ENCODE measurements at regions not wholly inside any gene's neighbourhood (a gene's known extent, or its start where the extent isn't known, plus 50 kb on each side); places are given as distances from the start of the nearest gene placed in this dataset.
"Not testable (repeated sequence)": the region's sequence is repeated elsewhere in the genome, so short reads cannot be mapped to it uniquely, and the experiment has no call there.

DNA sequence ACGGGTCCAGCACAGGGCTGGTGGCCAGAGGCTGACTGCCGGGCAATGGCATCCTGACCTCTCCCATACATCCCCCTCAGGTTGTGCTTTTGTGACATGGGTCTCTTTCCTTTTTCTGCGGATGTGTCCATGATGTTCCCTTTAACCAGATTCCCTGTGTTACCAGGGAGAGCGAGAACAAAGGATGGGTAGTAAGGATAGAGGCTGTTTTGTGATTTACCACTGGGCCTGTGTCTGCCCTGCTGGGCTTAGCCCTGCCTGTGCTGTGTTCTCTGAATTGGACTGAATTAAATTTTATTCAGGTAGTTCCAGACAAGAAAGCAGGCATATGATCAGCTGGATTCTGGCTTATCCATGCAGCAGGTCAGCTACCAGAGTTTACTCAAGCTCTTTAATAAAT, 301.6 kb downstream of the RWDD3 start:
- ChIA-PET POLR2A (no interaction called here), CTCF (no interaction called here)
- no peaks in the 10 kb centered on the region for H3K9me3 Mint-ChIP-seq
- H3K4me3 Mint-ChIP-seq = no peak overlapping the region
- H3K36me3 Mint-ChIP-seq (ENCODE audit: low read depth) = no peaks in the 10 kb centered on the region
- H3K4me1 Mint-ChIP-seq (ENCODE audit: low read depth) = no peaks in the 10 kb centered on the region
- intact Hi-C loops (cut with micrococcal nuclease) = no loop called here
- H3K27ac Mint-ChIP-seq = no peak overlapping the region
- ATAC-seq (no peak), DNase-seq (no peak)
- H3K27me3 Mint-ChIP-seq = no peaks in the 10 kb centered on the region
- TF ChIP-seq, protein P1, sequence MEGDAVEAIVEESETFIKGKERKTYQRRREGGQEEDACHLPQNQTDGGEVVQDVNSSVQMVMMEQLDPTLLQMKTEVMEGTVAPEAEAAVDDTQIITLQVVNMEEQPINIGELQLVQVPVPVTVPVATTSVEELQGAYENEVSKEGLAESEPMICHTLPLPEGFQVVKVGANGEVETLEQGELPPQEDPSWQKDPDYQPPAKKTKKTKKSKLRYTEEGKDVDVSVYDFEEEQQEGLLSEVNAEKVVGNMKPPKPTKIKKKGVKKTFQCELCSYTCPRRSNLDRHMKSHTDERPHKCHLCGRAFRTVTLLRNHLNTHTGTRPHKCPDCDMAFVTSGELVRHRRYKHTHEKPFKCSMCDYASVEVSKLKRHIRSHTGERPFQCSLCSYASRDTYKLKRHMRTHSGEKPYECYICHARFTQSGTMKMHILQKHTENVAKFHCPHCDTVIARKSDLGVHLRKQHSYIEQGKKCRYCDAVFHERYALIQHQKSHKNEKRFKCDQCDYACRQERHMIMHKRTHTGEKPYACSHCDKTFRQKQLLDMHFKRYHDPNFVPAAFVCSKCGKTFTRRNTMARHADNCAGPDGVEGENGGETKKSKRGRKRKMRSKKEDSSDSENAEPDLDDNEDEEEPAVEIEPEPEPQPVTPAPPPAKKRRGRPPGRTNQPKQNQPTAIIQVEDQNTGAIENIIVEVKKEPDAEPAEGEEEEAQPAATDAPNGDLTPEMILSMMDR (IDR thresholded peaks at IDR 0.05) = no peak

- Mint-ChIP-seq H3K27me3 (no peaks in the 10 kb centered on the region), H3K4me1 (ENCODE audit: low read depth) (no peaks in the 10 kb centered on the region), H3K36me3 (ENCODE audit: low read depth) (no peaks in the 10 kb centered on the region), H3K9me3 (no peaks in the 10 kb centered on the region), H3K4me3 (no peak overlapping the region), H3K27ac (no peak overlapping the region)
- ATAC-seq (no peak), DNase-seq (no peak)
- CTCF ChIA-PET = no interaction called here
- TF ChIP-seq, protein P1 (IDR thresholded peaks at IDR 0.05) = no peak
- POLR2A ChIA-PET = no interaction called here
- intact Hi-C loops (cut with micrococcal nuclease) = no loop called here
Observed at GRCh38 chr1:95536501-95536900, 302.5 kb downstream of the RWDD3 start.

GRCh38 chr1:95537176-95537575, 303.2 kb downstream of the RWDD3 start:
- no peak overlapping the region for H3K27ac Mint-ChIP-seq
- TF ChIP-seq, protein P1 (IDR thresholded peaks at IDR 0.05) = no peak
- ChIA-PET CTCF (no interaction called here), POLR2A (no interaction called here)
- H3K4me1 Mint-ChIP-seq (ENCODE audit: low read depth) = no peaks in the 10 kb centered on the region
- ATAC-seq (no peak), DNase-seq (no peak)
- H3K4me3 Mint-ChIP-seq = no peak overlapping the region
- no peaks in the 10 kb centered on the region for H3K27me3 Mint-ChIP-seq
- no peaks in the 10 kb centered on the region for H3K9me3 Mint-ChIP-seq
- intact Hi-C loops (cut with micrococcal nuclease) = no loop called here
- no peaks in the 10 kb centered on the region for H3K36me3 Mint-ChIP-seq (ENCODE audit: low read depth)

DNA sequence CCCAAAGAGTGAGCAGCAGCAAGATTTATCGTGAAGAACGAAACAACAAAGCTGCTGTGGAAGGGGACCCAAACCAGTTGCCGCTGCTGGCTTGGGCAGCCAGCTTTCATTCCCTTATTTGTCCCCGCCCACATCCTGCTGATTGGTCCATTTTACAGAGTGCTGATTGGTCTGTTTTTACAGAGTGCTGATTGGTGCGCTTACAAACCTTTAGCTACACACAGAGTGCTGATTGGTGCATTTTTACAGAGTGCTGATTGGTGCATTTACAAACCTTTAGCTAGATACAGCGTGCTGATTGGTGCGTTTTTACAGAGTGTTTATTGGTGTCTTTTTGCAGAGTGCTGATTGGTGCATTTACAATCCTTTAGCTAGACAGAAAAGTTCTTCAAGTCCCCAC, 304.2 kb downstream of the RWDD3 start:
- CTCF ChIA-PET; H3K4me3 Mint-ChIP-seq; ATAC-seq; H3K27me3 Mint-ChIP-seq; intact Hi-C loops (cut with micrococcal nuclease); H3K36me3 Mint-ChIP-seq (ENCODE audit: low read depth); H3K9me3 Mint-ChIP-seq; POLR2A ChIA-PET; H3K4me1 Mint-ChIP-seq (ENCODE audit: low read depth); DNase-seq; H3K27ac Mint-ChIP-seq: not testable (repeated sequence)

DNA sequence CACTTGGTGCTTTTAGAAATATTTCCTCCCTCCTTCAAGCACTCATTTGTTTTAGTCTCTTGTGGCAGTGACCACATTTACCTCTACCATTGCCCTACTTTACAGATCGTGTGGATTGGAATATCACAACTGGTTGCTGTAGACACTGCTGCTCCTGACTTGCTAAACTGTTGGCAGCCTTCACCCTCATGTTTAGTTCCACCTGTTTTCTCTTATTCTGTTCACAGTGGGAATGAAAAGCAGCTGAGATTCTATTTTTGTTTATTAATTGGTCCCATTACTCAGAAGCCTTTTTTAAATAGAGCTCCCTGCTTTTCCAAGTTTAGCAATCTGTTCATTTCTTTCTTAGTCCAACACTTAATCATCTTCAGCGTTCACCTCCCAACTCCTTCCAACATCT, 308.9 kb downstream of the RWDD3 start:
- ATAC-seq (no peak), DNase-seq (no peak)
- H3K27me3 Mint-ChIP-seq = no peaks in the 10 kb centered on the region
- CTCF ChIA-PET = no interaction called here
- H3K27ac Mint-ChIP-seq = no peak overlapping the region
- POLR2A ChIA-PET = no interaction called here
- H3K4me1 Mint-ChIP-seq (ENCODE audit: low read depth) = no peaks in the 10 kb centered on the region
- TF ChIP-seq, protein P1 (IDR thresholded peaks at IDR 0.05) = no peak
- H3K36me3 Mint-ChIP-seq (ENCODE audit: low read depth) = no peaks in the 10 kb centered on the region
- intact Hi-C loops (cut with micrococcal nuclease) = no loop called here
- H3K4me3 Mint-ChIP-seq = no peak overlapping the region
- H3K9me3 Mint-ChIP-seq = no peaks in the 10 kb centered on the region

GRCh38 chr1:95547005-95547404, 313.0 kb downstream of the RWDD3 start:
- TF ChIP-seq, protein P1 (IDR thresholded peaks at IDR 0.05) = no peak
- POLR2A ChIA-PET = no interaction called here
- Mint-ChIP-seq H3K27ac (no peak overlapping the region), H3K4me3 (no peak overlapping the region), H3K36me3 (ENCODE audit: low read depth) (no peaks in the 10 kb centered on the region), H3K9me3 (no peaks in the 10 kb centered on the region), H3K4me1 (ENCODE audit: low read depth) (no peaks in the 10 kb centered on the region), H3K27me3 (peaks cover 2% of the 10 kb centered on the region)
- intact Hi-C loops (cut with micrococcal nuclease) = no loop called here
- CTCF ChIA-PET = interaction anchor here (0.9 kb wide), 2 partner anchors 8 to 16 kb away, joined by 3 read pairs; no protein-coding TSS in a partner anchor
- ATAC-seq = no peak
- no peak for DNase-seq

Measured in activated CD8-positive, alpha-beta T cell treated with anti-CD3 and anti-CD28 coated beads for 36 hours (primary cell).